GM23338 (cell line): ENCODE measurements at regions not wholly inside any gene's neighbourhood (a gene's known extent, or its start where the extent isn't known, plus 50 kb on each side); places are given as distances from the start of the nearest gene placed in this dataset.

Source experiments
- ATAC-seq: fragments of 200-7000 bp; cut with Tn5 transposase; 3 replicates; pipeline ENCODE4 v1.9.1; 2020
- DNase-seq: peaks from one replicate; pipeline ENCODE4 v3.0.0-alpha.2; 2015; ENCODE audit warnings: low spot score
- H2AFZ ChIP-seq: fragments of 200-600 bp; sonication (generic); 2 replicates; pipeline ENCODE4 v1.8.0; 2016; ENCODE audit warnings: antibody characterized with exemption, mild to moderate bottlenecking, moderate library complexity
- H3F3A ChIP-seq: fragments of 200-600 bp; sonication (generic); replicated peaks from 2 replicates; pipeline ENCODE4 v1.8.0; 2017; ENCODE audit warnings: antibody characterized with exemption, mixed run types, low read depth
- H3K27ac ChIP-seq: fragments of 200-600 bp; sonication (generic); 2 replicates; pipeline ENCODE4 v1.6.1; 2016; ENCODE audit warnings: low read depth
- H3K27me3 ChIP-seq: fragments of 200-600 bp; sonication (generic); 2 replicates; pipeline ENCODE4 v1.8.0; 2016; ENCODE audit warnings: mild to moderate bottlenecking, mixed run types, moderate library complexity; ENCODE audit not compliant: insufficient read depth
- H3K36me3 ChIP-seq: fragments of 200-600 bp; sonication (generic); 2 replicates; pipeline ENCODE4 v1.8.0; 2016; ENCODE audit warnings: mild to moderate bottlenecking; ENCODE audit not compliant: insufficient read depth
- H3K4me1 ChIP-seq: fragments of 200-600 bp; sonication (generic); 2 replicates; pipeline ENCODE4 v1.8.0; 2016; ENCODE audit warnings: mild to moderate bottlenecking, moderate library complexity; ENCODE audit not compliant: insufficient read depth
- H3K4me2 ChIP-seq: fragments of 200-600 bp; sonication (generic); 2 replicates; pipeline ENCODE4 v1.7.1; 2017; ENCODE audit warnings: mixed run types
- H3K4me3 ChIP-seq: fragments of 200-600 bp; sonication (generic); 2 replicates; pipeline ENCODE4 v1.6.1; 2016; ENCODE audit warnings: mixed run types
- H3K79me2 ChIP-seq: fragments of 200-600 bp; sonication (generic); replicated peaks from 2 replicates; pipeline ENCODE4 v1.8.0; 2017; ENCODE audit warnings: mild to moderate bottlenecking; ENCODE audit not compliant: insufficient read depth
- H3K9me2 ChIP-seq: fragments of 200-600 bp; sonication (generic); 2 replicates; pipeline ENCODE4 v1.8.0; 2017; ENCODE audit not compliant: insufficient read depth
- H4K20me1 ChIP-seq: fragments of 200-600 bp; sonication (generic); replicated peaks from 2 replicates; pipeline ENCODE4 v1.8.0; 2017; ENCODE audit warnings: mild to moderate bottlenecking; ENCODE audit not compliant: insufficient read depth
- H3K27ac Mint-ChIP-seq: 2 replicates; pipeline ENCODE4 v1.8.0; 2020; ENCODE audit warnings: inconsistent platforms, mild to moderate bottlenecking, moderate library complexity, mixed read lengths
- H3K27me3 Mint-ChIP-seq: 3 replicates; pipeline ENCODE4 v1.8.0; 2022; ENCODE audit warnings: low read depth, mild to moderate bottlenecking, moderate library complexity, mixed read lengths, inconsistent platforms; ENCODE audit not compliant: insufficient read depth, poor library complexity
- H3K36me3 Mint-ChIP-seq: 3 replicates; pipeline ENCODE4 v1.8.0; 2021; ENCODE audit warnings: low read depth, mild to moderate bottlenecking, inconsistent platforms, moderate library complexity, mixed read lengths
- H3K4me1 Mint-ChIP-seq: 3 replicates; pipeline ENCODE4 v1.8.0; 2020; ENCODE audit warnings: mild to moderate bottlenecking, inconsistent platforms, mixed read lengths
- H3K4me3 Mint-ChIP-seq: 3 replicates; pipeline ENCODE4 v1.8.0; 2021; ENCODE audit warnings: moderate library complexity, mild to moderate bottlenecking, inconsistent platforms, mixed read lengths
- H3K9me3 Mint-ChIP-seq: 3 replicates; pipeline ENCODE4 v1.8.0; 2020; ENCODE audit warnings: moderate library complexity, mild to moderate bottlenecking, inconsistent platforms, mixed read lengths
- CREB1 ChIP-seq: fragments of 250-450 bp; sonication (Bioruptor Pico); IDR thresholded peaks from 2 replicates; pipeline ENCODE4 v1.5.0; 2020; ENCODE audit warnings: low read depth, mild to moderate bottlenecking, moderate library complexity
- CTCF ChIP-seq, 2 experiments: fragments of 200-600 bp in 1 of 2; sonication (generic) in 1 of 2; conservative IDR thresholded peaks; 2 replicates each; pipeline versions ENCODE4 v1.5.1 to v1.6.1; 2016 to 2017; ENCODE audit warnings: antibody characterized with exemption in 2 of 2, low read depth in 2 of 2, mild to moderate bottlenecking in 2 of 2, moderate library complexity in 1 of 2
- ETS1 ChIP-seq: IDR thresholded peaks from 2 replicates; pipeline ENCODE4 v1.6.1; 2016; ENCODE audit warnings: antibody characterized with exemption
- EZH2 ChIP-seq: fragments of 200-600 bp; sonication (generic); IDR thresholded peaks from one replicate; pipeline ENCODE4 v1.8.0; 2017; ENCODE audit warnings: antibody characterized with exemption, mild to moderate bottlenecking, low read depth; ENCODE audit not compliant: unreplicated experiment
- EZH2phosphoT487 ChIP-seq: fragments of 200-600 bp; sonication (generic); IDR thresholded peaks from one replicate; pipeline ENCODE4 v1.8.1; 2018; ENCODE audit warnings: antibody characterized with exemption; ENCODE audit not compliant: unreplicated experiment
- JUNB ChIP-seq: IDR thresholded peaks from one replicate; pipeline ENCODE4 v1.6.1; 2016; ENCODE audit warnings: antibody characterized with exemption; ENCODE audit not compliant: unreplicated experiment
- NANOG ChIP-seq: IDR thresholded peaks from 2 replicates; pipeline ENCODE4 v1.6.1; 2016; ENCODE audit warnings: antibody characterized with exemption, borderline replicate concordance
- POLR2AphosphoS5 ChIP-seq: IDR thresholded peaks from 2 replicates; pipeline ENCODE4 v1.6.1; 2016; ENCODE audit warnings: antibody characterized with exemption, low read depth
- REST ChIP-seq: IDR thresholded peaks from one replicate; pipeline ENCODE4 v1.6.1; 2018; ENCODE audit warnings: antibody characterized with exemption; ENCODE audit not compliant: unreplicated experiment
- STAT1 ChIP-seq: IDR thresholded peaks from one replicate; pipeline ENCODE4 v1.6.1; 2016; ENCODE audit warnings: antibody characterized with exemption; ENCODE audit not compliant: unreplicated experiment
- ZNF114 ChIP-seq: fragments of 250-450 bp; sonication (Bioruptor Pico); IDR thresholded peaks from 2 replicates; pipeline ENCODE4 v1.5.0; 2020; ENCODE audit warnings: mild to moderate bottlenecking, moderate library complexity
- ZNF331 ChIP-seq: fragments of 250-450 bp; sonication (Bioruptor Pico); IDR thresholded peaks from 2 replicates; pipeline ENCODE4 v1.5.0; 2020; ENCODE audit warnings: low read depth, mild to moderate bottlenecking, moderate library complexity
- ZNF462 ChIP-seq: fragments of 250-450 bp; sonication (Bioruptor Pico); IDR thresholded peaks from 2 replicates; pipeline ENCODE4 v1.5.0; 2020; ENCODE audit warnings: mild to moderate bottlenecking, moderate library complexity

- no peak for TF ChIP-seq EZH2
Measured at GRCh38 chr6:76552268-76552667, 479.8 kb upstream of the IMPG1 start (continued).

GRCh38 chr6:76533661-76534060 lies 461.2 kb upstream of the IMPG1 start:
- Histone ChIP-seq H3F3A (no peaks in the 10 kb centered on the region), H3K4me3 (no peak overlapping the region), H3K4me1 (no peaks in the 10 kb centered on the region), H4K20me1 (no peaks in the 10 kb centered on the region), H3K4me2 (no peak overlapping the region), H3K79me2 (no peaks in the 10 kb centered on the region), H3K27me3 (no peaks in the 10 kb centered on the region), H3K27ac (no peak overlapping the region), H3K36me3 (no peaks in the 10 kb centered on the region), H3K9me2 (peaks cover 8% of the 10 kb centered on the region; the same call in 1 of the 2 replicates), H2AFZ (no peak overlapping the region)
- TF ChIP-seq JUNB = no peak
- no peak for TF ChIP-seq POLR2AphosphoS5
- no peak for TF ChIP-seq EZH2phosphoT487
- no peak for TF ChIP-seq CREB1 (CRISPR knock-in tag)
- TF ChIP-seq ZNF331 (CRISPR knock-in tag) = no peak
- TF ChIP-seq CTCF (conservative IDR thresholded peaks at IDR 0.05; ENCODE audit: low read depth in 2 of 2) = no peak
- no peak for TF ChIP-seq STAT1
- TF ChIP-seq NANOG = no peak
- no peak for TF ChIP-seq REST
- no peak for TF ChIP-seq ETS1
- no peak for TF ChIP-seq ZNF114 (CRISPR knock-in tag)
- TF ChIP-seq EZH2 = no peak
- TF ChIP-seq ZNF462 (CRISPR knock-in tag) = no peak
- Mint-ChIP-seq H3K27ac (no peak overlapping the region), H3K4me3 (no peak overlapping the region), H3K36me3 (no peaks in the 10 kb centered on the region; the same call in 2 of the 3 replicates), H3K27me3 (peaks cover 6% of the 10 kb centered on the region), H3K9me3 (0 out of 3 replicates have a peak, but pooled peaks cover 5% of the 10 kb centered on the region), H3K4me1 (no peaks in the 10 kb centered on the region)
- DNase-seq (no peak), ATAC-seq (no peak)
